NT2/D1 (cell line): ENCODE measurements at regions not wholly inside any gene's neighbourhood (a gene's known extent, or its start where the extent isn't known, plus 50 kb on each side); places are given as distances from the start of the nearest gene placed in this dataset.

ENCODE experiments used
- SUZ12 ChIP-seq: IDR thresholded peaks from 2 replicates; pipeline ENCODE4 v1.6.1; 2011; ENCODE audit not compliant: insufficient read length, insufficient read depth; ENCODE audit errors: extremely low read depth
- ZNF274 ChIP-seq: IDR thresholded peaks from 2 replicates; pipeline ENCODE4 v1.6.1; 2011; ENCODE audit warnings: mild to moderate bottlenecking, low read depth, low read length

GRCh38 chr6:112428477-112428876, 81.3 kb downstream of the RFPL4B start:
- TF ChIP-seq SUZ12 (no peak), ZNF274 (no peak)
